ENCODE measurements at regions not wholly inside any gene's neighbourhood (a gene's known extent, or its start where the extent isn't known, plus 50 kb on each side); places are given as distances from the start of the nearest gene placed in this dataset.
"Not testable (repeated sequence)": the region's sequence is repeated elsewhere in the genome, so short reads cannot be mapped to it uniquely, and the experiment has no call there.

DNA sequence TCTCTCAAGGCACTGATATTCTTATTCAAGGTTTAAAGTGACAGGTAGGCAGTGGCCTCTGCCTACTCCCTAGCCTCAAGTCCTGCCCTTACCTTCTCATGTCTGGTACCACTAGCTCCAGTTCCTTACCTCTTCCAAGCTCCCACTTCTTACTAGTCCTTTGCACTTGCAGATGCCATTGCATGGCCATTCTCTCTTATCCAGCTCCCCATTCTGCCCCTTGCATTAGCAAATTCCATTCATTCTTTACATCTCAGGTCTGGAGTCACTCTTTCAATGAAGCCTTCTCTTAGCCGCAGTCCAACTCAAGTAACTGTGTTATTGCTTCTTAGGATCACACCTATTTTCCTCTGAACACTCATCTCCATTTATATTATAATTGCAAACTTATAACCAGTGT is 807.1 kb downstream of the EDEM1 start:
- DNase-seq (ENCODE audit: low spot score), result no peak
- no peaks in the 10 kb centered on the region for H3K4me1 Mint-ChIP-seq (ENCODE audit: unreplicated experiment)
- no peak for TF ChIP-seq CTCF (IDR thresholded peaks at IDR 0.05; ENCODE audit: unreplicated experiment)
- H3K36me3 Mint-ChIP-seq (ENCODE audit: low read depth, unreplicated experiment), result no peaks in the 10 kb centered on the region
- H3K27ac Mint-ChIP-seq (ENCODE audit: unreplicated experiment), result no peak overlapping the region
- H3K9me3 Mint-ChIP-seq (ENCODE audit: unreplicated experiment), result peaks cover 19% of the 10 kb centered on the region
- no peak overlapping the region for H3K4me3 Mint-ChIP-seq (ENCODE audit: unreplicated experiment)
- H3K27me3 Mint-ChIP-seq (ENCODE audit: unreplicated experiment), result peaks cover 2% of the 10 kb centered on the region

- H3K36me3 Mint-ChIP-seq (ENCODE audit: low read depth, unreplicated experiment), result no peaks in the 10 kb centered on the region
- no peak overlapping the region for H3K27ac Mint-ChIP-seq (ENCODE audit: unreplicated experiment)
These were observed 830.9 kb downstream of the EDEM1 start for GRCh38 chr3:6018456-6018855.

GRCh38 chr3:6022621-6023020 is 835.1 kb downstream of the EDEM1 start:
- Mint-ChIP-seq H3K4me3 (ENCODE audit: unreplicated experiment) (no peak overlapping the region), H3K27ac (ENCODE audit: unreplicated experiment) (no peak overlapping the region), H3K4me1 (ENCODE audit: unreplicated experiment) (no peaks in the 10 kb centered on the region), H3K27me3 (ENCODE audit: unreplicated experiment) (peaks cover 3% of the 10 kb centered on the region), H3K36me3 (ENCODE audit: low read depth, unreplicated experiment) (no peaks in the 10 kb centered on the region), H3K9me3 (ENCODE audit: unreplicated experiment) (peaks cover 26% of the 10 kb centered on the region)
- DNase-seq (ENCODE audit: low spot score), result no peak
- no peak for TF ChIP-seq CTCF (IDR thresholded peaks at IDR 0.05; ENCODE audit: unreplicated experiment)

More at GRCh38 chr3:6018456-6018855, 830.9 kb downstream of the EDEM1 start:
- no peaks in the 10 kb centered on the region for H3K4me1 Mint-ChIP-seq (ENCODE audit: unreplicated experiment)
- no peak overlapping the region for H3K4me3 Mint-ChIP-seq (ENCODE audit: unreplicated experiment)
- no peak for DNase-seq (ENCODE audit: low spot score)
- no peak for TF ChIP-seq CTCF (IDR thresholded peaks at IDR 0.05; ENCODE audit: unreplicated experiment)
- peaks cover 3% of the 10 kb centered on the region for H3K27me3 Mint-ChIP-seq (ENCODE audit: unreplicated experiment)
- peaks cover 12% of the 10 kb centered on the region for H3K9me3 Mint-ChIP-seq (ENCODE audit: unreplicated experiment)

DNA sequence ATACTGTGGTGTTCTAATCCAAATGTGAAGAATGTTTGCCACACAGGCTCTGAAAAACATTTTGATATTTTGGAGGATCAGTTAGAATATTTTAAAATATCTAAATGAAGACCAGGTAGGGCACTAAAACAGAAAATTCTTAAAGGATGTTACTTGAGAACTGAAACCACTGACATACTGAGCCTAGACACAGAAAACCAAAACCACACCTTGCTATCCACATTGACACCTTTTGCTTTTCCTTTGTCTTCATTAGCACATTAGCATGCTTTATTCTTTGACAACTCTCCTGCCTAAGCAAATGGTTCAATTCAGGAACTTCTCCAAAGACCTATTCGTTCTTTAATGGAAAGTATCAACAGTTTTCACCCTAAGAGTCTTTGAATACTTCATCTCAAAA is 835.9 kb upstream of the GRM7 start:
- no peak for DNase-seq (ENCODE audit: low spot score)
- H3K27ac Mint-ChIP-seq (ENCODE audit: unreplicated experiment), result no peak overlapping the region
- no peaks in the 10 kb centered on the region for H3K36me3 Mint-ChIP-seq (ENCODE audit: low read depth, unreplicated experiment)
- H3K4me3 Mint-ChIP-seq (ENCODE audit: unreplicated experiment), result no peak overlapping the region
- H3K4me1 Mint-ChIP-seq (ENCODE audit: unreplicated experiment), result no peaks in the 10 kb centered on the region
- TF ChIP-seq CTCF (IDR thresholded peaks at IDR 0.05; ENCODE audit: unreplicated experiment), result no peak
- H3K9me3 Mint-ChIP-seq (ENCODE audit: unreplicated experiment), result peaks cover 26% of the 10 kb centered on the region
- H3K27me3 Mint-ChIP-seq (ENCODE audit: unreplicated experiment), result peaks cover 3% of the 10 kb centered on the region

GRCh38 chr3:6030648-6031047 is 830.3 kb upstream of the GRM7 start:
- H3K36me3 Mint-ChIP-seq (ENCODE audit: low read depth, unreplicated experiment); H3K27me3 Mint-ChIP-seq (ENCODE audit: unreplicated experiment); H3K4me3 Mint-ChIP-seq (ENCODE audit: unreplicated experiment); DNase-seq (ENCODE audit: low spot score); H3K27ac Mint-ChIP-seq (ENCODE audit: unreplicated experiment); H3K4me1 Mint-ChIP-seq (ENCODE audit: unreplicated experiment): not testable (repeated sequence)
- peaks cover 32% of the 10 kb centered on the region for H3K9me3 Mint-ChIP-seq (ENCODE audit: unreplicated experiment)

GRCh38 chr3:6035626-6036025 is 825.3 kb upstream of the GRM7 start:
- TF ChIP-seq CTCF (IDR thresholded peaks at IDR 0.05; ENCODE audit: unreplicated experiment), result no peak
- no peak for DNase-seq (ENCODE audit: low spot score)
- Mint-ChIP-seq H3K4me3 (ENCODE audit: unreplicated experiment) (no peak overlapping the region), H3K27me3 (ENCODE audit: unreplicated experiment) (no peaks in the 10 kb centered on the region), H3K27ac (ENCODE audit: unreplicated experiment) (no peak overlapping the region), H3K9me3 (ENCODE audit: unreplicated experiment) (peaks cover 28% of the 10 kb centered on the region), H3K4me1 (ENCODE audit: unreplicated experiment) (no peaks in the 10 kb centered on the region), H3K36me3 (ENCODE audit: low read depth, unreplicated experiment) (no peaks in the 10 kb centered on the region)
